ENCODE measurements at regions not wholly inside any gene's neighbourhood (a gene's known extent, or its start where the extent isn't known, plus 50 kb on each side); places are given as distances from the start of the nearest gene placed in this dataset.

DNA sequence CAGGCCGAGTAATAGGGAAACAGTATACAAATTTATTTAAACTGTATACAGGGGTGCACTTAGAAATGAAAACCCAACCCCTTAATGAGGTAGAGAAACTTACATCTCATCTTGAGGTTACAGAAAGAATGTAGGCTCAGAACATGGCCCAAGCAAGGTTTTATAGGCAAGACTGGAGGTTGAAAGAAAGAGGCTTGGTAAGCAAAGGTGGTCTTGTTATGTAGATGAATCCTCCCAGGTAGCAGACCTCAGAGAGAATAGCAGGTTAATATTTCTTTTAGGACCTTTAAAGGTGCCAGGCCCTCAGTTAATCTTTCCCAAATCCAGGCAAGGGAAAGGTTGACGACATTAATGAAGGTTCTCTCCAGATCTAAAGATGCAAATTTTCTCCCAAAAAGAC lies 1466.8 kb upstream of the PRR20A start:
- no peak overlapping the region for H3K27ac ChIP-seq
- in situ Hi-C loops (cut with HindIII; ENCODE audit: low pct_ligation_motif_present, low sequenced_read_pairs) = no loop called here
- TF ChIP-seq, protein P1, sequence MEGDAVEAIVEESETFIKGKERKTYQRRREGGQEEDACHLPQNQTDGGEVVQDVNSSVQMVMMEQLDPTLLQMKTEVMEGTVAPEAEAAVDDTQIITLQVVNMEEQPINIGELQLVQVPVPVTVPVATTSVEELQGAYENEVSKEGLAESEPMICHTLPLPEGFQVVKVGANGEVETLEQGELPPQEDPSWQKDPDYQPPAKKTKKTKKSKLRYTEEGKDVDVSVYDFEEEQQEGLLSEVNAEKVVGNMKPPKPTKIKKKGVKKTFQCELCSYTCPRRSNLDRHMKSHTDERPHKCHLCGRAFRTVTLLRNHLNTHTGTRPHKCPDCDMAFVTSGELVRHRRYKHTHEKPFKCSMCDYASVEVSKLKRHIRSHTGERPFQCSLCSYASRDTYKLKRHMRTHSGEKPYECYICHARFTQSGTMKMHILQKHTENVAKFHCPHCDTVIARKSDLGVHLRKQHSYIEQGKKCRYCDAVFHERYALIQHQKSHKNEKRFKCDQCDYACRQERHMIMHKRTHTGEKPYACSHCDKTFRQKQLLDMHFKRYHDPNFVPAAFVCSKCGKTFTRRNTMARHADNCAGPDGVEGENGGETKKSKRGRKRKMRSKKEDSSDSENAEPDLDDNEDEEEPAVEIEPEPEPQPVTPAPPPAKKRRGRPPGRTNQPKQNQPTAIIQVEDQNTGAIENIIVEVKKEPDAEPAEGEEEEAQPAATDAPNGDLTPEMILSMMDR (IDR thresholded peaks at IDR 0.05; ENCODE audit: low read depth, low read length, missing control alignments) = no peak
- no peak overlapping the region for H3K4me3 ChIP-seq (ENCODE audit: low read depth, low read length)
- DNase-seq = no peak
- H3K36me3 ChIP-seq (replicated peaks) = no peaks in the 10 kb centered on the region
- H3K27me3 ChIP-seq (replicated peaks) = no peaks in the 10 kb centered on the region

DNA sequence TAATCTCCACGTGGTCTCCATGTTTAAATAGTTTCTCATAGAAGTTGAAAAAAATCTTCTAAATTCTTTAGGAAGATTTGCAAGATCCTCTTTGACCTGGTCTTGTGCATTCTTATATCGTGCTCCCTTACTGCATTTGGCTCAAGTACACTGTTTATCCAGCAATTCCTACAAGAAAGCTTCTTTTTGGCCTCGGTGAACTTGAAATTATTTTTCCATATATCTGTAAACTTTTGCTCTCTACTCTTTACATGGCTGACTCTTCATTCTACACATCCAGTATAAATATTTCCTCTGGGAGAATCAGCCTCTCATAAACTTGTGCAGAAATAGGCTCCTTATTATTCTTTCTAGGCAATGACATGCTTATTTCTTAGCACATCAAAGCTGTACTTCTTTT lies 1457.9 kb upstream of the PRR20A start:
- Histone ChIP-seq H3K4me3 (ENCODE audit: low read depth, low read length) (no peak overlapping the region), H3K27ac (no peak overlapping the region), H3K36me3 (replicated peaks) (no peaks in the 10 kb centered on the region), H3K27me3 (replicated peaks) (no peaks in the 10 kb centered on the region)
- in situ Hi-C loops (cut with HindIII; ENCODE audit: low pct_ligation_motif_present, low sequenced_read_pairs) = no loop called here
- DNase-seq = no peak
- TF ChIP-seq, protein P1 (IDR thresholded peaks at IDR 0.05; ENCODE audit: low read depth, low read length, missing control alignments) = no peak

DNA sequence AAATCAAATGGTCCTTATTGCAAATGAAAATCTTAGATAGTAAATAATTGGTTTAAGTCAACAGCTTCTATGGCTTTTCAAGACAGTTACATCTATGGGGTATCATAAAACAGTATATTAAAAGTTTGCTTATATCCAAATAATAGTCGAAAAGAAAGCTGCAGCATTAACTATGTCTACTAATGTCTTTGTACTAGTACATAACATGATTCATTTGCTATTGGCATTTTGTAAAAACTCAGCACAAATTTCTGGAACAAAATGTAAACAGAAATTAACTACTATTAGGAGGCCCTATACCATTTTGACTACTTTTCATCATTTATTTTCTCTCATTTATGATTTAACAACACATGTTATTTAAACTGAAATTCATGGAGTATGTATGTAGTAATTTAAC lies 1435.2 kb upstream of the PRR20A start:
- no peaks in the 10 kb centered on the region for H3K27me3 ChIP-seq (replicated peaks)
- no peak overlapping the region for H3K4me3 ChIP-seq (ENCODE audit: low read depth, low read length)
- in situ Hi-C loops (cut with HindIII; ENCODE audit: low pct_ligation_motif_present, low sequenced_read_pairs) = no loop called here
- no peak overlapping the region for H3K27ac ChIP-seq
- H3K36me3 ChIP-seq (replicated peaks) = no peaks in the 10 kb centered on the region
- TF ChIP-seq, protein P1 (IDR thresholded peaks at IDR 0.05; ENCODE audit: low read depth, low read length, missing control alignments) = no peak
- no peak for DNase-seq

DNA sequence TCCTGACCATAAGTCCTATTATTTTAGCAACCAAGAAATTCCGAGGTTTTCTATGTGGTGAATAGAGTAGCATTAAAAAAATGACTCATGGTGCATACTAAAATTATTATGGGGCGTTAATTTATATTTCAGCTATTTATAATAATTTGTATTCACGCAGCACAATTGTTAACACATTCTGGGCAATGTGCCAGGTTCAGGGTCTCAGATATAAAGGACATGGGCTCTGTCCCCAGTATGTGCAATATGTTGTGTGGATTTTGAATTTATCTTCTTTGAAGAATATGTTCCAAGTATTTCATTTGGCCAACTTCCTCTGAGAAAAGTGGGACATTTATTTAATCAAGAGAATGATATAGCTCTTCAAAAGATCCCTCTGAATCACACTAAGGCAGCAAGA lies 1434.7 kb upstream of the PRR20A start:
- in situ Hi-C loops (cut with HindIII; ENCODE audit: low pct_ligation_motif_present, low sequenced_read_pairs) = no loop called here
- no peaks in the 10 kb centered on the region for H3K36me3 ChIP-seq (replicated peaks)
- H3K4me3 ChIP-seq (ENCODE audit: low read depth, low read length) = no peak overlapping the region
- DNase-seq = no peak
- no peak overlapping the region for H3K27ac ChIP-seq
- H3K27me3 ChIP-seq (replicated peaks) = no peaks in the 10 kb centered on the region
- TF ChIP-seq, protein P1 (IDR thresholded peaks at IDR 0.05; ENCODE audit: low read depth, low read length, missing control alignments) = no peak

DNA sequence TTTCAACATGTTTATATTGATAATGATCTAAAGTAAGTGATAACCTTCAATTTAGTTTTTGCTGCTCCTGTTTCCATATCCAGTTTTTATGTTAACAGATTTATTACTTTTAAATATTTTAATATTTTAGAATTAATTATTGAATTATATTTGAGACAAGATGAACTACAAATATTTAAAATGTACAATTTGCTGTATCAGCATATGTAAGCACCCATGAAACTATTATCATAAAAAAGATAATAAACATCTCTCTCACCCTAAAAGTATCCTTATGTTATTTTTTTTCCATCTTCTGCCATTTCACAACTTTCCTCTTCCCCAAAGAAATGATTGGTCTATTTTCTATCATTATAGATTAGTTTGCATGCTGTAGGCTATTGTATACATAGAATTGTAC lies 1426.6 kb upstream of the PRR20A start:
- H3K27ac ChIP-seq = no peak overlapping the region
- H3K36me3 ChIP-seq (replicated peaks) = no peaks in the 10 kb centered on the region
- in situ Hi-C loops (cut with HindIII; ENCODE audit: low pct_ligation_motif_present, low sequenced_read_pairs) = no loop called here
- H3K27me3 ChIP-seq (replicated peaks) = no peaks in the 10 kb centered on the region
- TF ChIP-seq, protein P1 (IDR thresholded peaks at IDR 0.05; ENCODE audit: low read depth, low read length, missing control alignments) = no peak
- H3K4me3 ChIP-seq (ENCODE audit: low read depth, low read length) = no peak overlapping the region
- no peak for DNase-seq

DNA sequence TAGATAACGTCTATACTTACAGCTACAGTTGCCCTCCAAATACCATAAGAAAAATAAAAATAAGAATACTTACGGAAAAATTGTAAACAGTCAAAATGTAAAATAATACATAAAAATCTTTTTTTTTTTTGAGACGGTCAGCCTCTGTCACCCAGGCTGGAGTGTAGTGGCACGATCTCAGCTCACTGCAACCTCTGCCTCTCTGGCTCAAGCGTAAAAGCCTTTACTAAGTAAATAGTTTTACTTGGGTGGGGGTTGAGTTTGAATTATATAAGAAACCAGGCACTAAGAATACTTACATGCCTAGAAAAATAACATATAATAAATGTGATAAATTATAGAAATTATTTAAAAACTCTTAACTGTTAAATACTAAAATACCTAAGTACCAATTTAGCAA lies 1413.0 kb upstream of the PRR20A start:
- Histone ChIP-seq H3K27ac (no peak overlapping the region), H3K27me3 (replicated peaks) (no peaks in the 10 kb centered on the region), H3K4me3 (ENCODE audit: low read depth, low read length) (no peak overlapping the region), H3K36me3 (replicated peaks) (no peaks in the 10 kb centered on the region)
- in situ Hi-C loops (cut with HindIII; ENCODE audit: low pct_ligation_motif_present, low sequenced_read_pairs) = no loop called here
- TF ChIP-seq, protein P1 (IDR thresholded peaks at IDR 0.05; ENCODE audit: low read depth, low read length, missing control alignments) = no peak
- no peak for DNase-seq
